GM21526 (cell line): ENCODE measurements at regions not wholly inside any gene's neighbourhood (a gene's known extent, or its start where the extent isn't known, plus 50 kb on each side); places are given as distances from the start of the nearest gene placed in this dataset.

ENCODE experiments used
- ATAC-seq: cut with Tn5 transposase; IDR thresholded peaks from one replicate; pipeline ENCODE4 v1.9.1; 2021; ENCODE audit warnings: moderate library complexity; ENCODE audit not compliant: unreplicated experiment, low FRiP score

GRCh38 chr1:4587721-4588120 lies 66.7 kb upstream of the AJAP1 start:
- ATAC-seq = no peak

- ATAC-seq = no peak
Observed at GRCh38 chr1:4590756-4591155, 63.7 kb upstream of the AJAP1 start.

GRCh38 chr1:4591926-4592325 lies 62.5 kb upstream of the AJAP1 start:
- no peak for ATAC-seq

- no peak for ATAC-seq
Observed at GRCh38 chr1:4593106-4593505, 61.3 kb upstream of the AJAP1 start.

- ATAC-seq = no peak
Observed at GRCh38 chr1:4594286-4594991, 60.0 kb upstream of the AJAP1 start.

- no peak for ATAC-seq
Observed at GRCh38 chr1:4595341-4596225, 58.8 kb upstream of the AJAP1 start.

- no peak for ATAC-seq
Observed at GRCh38 chr1:4596486-4596885, 57.9 kb upstream of the AJAP1 start.

- ATAC-seq = no peak
Observed at GRCh38 chr1:4597020-4597419, 57.4 kb upstream of the AJAP1 start.

GRCh38 chr1:4598561-4598960 lies 55.8 kb upstream of the AJAP1 start:
- no peak for ATAC-seq

- no peak for ATAC-seq
Observed at GRCh38 chr1:4599521-4599920, 54.9 kb upstream of the AJAP1 start.

- ATAC-seq = no peak
Observed at GRCh38 chr1:4599951-4600481, 54.4 kb upstream of the AJAP1 start.

GRCh38 chr1:4600615-4601460 lies 53.6 kb upstream of the AJAP1 start:
- no peak for ATAC-seq

GRCh38 chr1:4601941-4602340 lies 52.5 kb upstream of the AJAP1 start:
- ATAC-seq = no peak

- no peak for ATAC-seq
Observed at GRCh38 chr1:4602462-4603294, 51.7 kb upstream of the AJAP1 start.

GRCh38 chr1:4603295-4604110 lies 50.9 kb upstream of the AJAP1 start:
- no peak for ATAC-seq
